Coronary artery (tissue), 2 donors: ENCODE measurements at regions not wholly inside any gene's neighbourhood (a gene's known extent, or its start where the extent isn't known, plus 50 kb on each side); places are given as distances from the start of the nearest gene placed in this dataset.
"Not testable (repeated sequence)": the region's sequence is repeated elsewhere in the genome, so short reads cannot be mapped to it uniquely, and the experiment has no call there.

Experiments used
- DNase-seq: peaks from one replicate; pipeline ENCODE4 v3.0.0-alpha.2; 2017; ENCODE audit warnings: low spot score
- H3K27ac ChIP-seq, 2 donors: fragments of 200-600 bp; sonication (generic); one replicate each; pipeline ENCODE4 v1.5.1; 2016 to 2019
- H3K4me3 ChIP-seq: fragments of 200-600 bp; sonication (generic); 2 replicates; pipeline ENCODE4 v1.5.1; 2016; ENCODE audit warnings: mild to moderate bottlenecking, moderate library complexity
- CTCF ChIP-seq: fragments of 200-600 bp; sonication (generic); IDR thresholded peaks from one replicate; pipeline ENCODE4 v1.5.1; 2019; ENCODE audit warnings: antibody characterized with exemption

GRCh38 chr5:97501286-97501964 lies 318.4 kb upstream of the RIOK2 start:
- Histone ChIP-seq H3K4me3 (no peak overlapping the region), H3K27ac (no peak overlapping the region)
- no peak for DNase-seq
- no peak for TF ChIP-seq CTCF

GRCh38 chr5:97501965-97502305 lies 318.9 kb upstream of the RIOK2 start:
- Histone ChIP-seq H3K27ac (no peak overlapping the region), H3K4me3 (no peak overlapping the region)
- no peak for TF ChIP-seq CTCF
- no peak for DNase-seq

GRCh38 chr5:97508864-97509263 lies 325.8 kb upstream of the RIOK2 start:
- H3K27ac ChIP-seq = no peak overlapping the region
- H3K4me3 ChIP-seq = no peak overlapping the region
- no peak for TF ChIP-seq CTCF
- DNase-seq = no peak

- not testable (repeated sequence) for DNase-seq, H3K27ac ChIP-seq, H3K4me3 ChIP-seq
These were observed 336.5 kb upstream of the RIOK2 start for GRCh38 chr5:97519565-97519964.

- DNase-seq, H3K4me3 ChIP-seq, H3K27ac ChIP-seq: not testable (repeated sequence)
These were observed 340.3 kb upstream of the RIOK2 start for GRCh38 chr5:97523336-97523735.

- no peak overlapping the region for H3K4me3 ChIP-seq
These were observed 342.7 kb upstream of the RIOK2 start for GRCh38 chr5:97525780-97526179.

GRCh38 chr5:97528941-97529340 lies 345.9 kb upstream of the RIOK2 start:
- no peak for TF ChIP-seq CTCF
- no peak for DNase-seq
- no peak overlapping the region for H3K27ac ChIP-seq
- no peak overlapping the region for H3K4me3 ChIP-seq

More at GRCh38 chr5:97525780-97526179, 342.7 kb upstream of the RIOK2 start:
- no peak for TF ChIP-seq CTCF
- no peak for DNase-seq
- no peak overlapping the region for H3K27ac ChIP-seq

GRCh38 chr5:97529354-97529985 lies 346.4 kb upstream of the RIOK2 start:
- Histone ChIP-seq H3K4me3 (no peak overlapping the region), H3K27ac (no peak overlapping the region)
- DNase-seq = no peak
- no peak for TF ChIP-seq CTCF
